GM10266 (cell line): ENCODE measurements at regions not wholly inside any gene's neighbourhood (a gene's known extent, or its start where the extent isn't known, plus 50 kb on each side); places are given as distances from the start of the nearest gene placed in this dataset.
"Not testable (repeated sequence)": the region's sequence is repeated elsewhere in the genome, so short reads cannot be mapped to it uniquely, and the experiment has no call there.

Source experiments
- DNase-seq: peaks from one replicate; pipeline ENCODE4 v3.0.0; 2012; ENCODE audit errors: extremely low spot score
- CTCF ChIP-seq: IDR thresholded peaks from 2 replicates; pipeline ENCODE4 v1.5.1; 2012; ENCODE audit warnings: mild to moderate bottlenecking, low read depth; ENCODE audit not compliant: control insufficient read depth, insufficient read depth; ENCODE audit errors: missing control alignments

DNA sequence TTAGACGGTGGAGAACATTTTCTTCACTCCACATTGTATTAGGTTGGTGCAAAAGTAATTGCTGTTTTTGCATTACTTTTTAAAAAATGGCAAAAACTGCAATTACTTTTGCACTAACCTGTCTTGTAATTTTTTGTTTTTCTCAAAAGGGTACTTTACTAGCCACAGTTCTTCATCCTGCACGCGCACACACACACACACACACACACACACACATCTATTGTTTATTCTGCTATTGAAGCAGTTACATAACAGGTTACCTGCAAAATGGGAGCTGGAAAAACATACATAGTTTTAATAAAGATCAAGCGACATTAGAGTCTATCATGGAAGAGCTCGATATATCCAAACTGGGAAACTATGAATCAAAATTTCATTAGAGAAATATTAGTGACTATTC, 235.2 kb downstream of the SIM1 start:
- no peak for TF ChIP-seq CTCF
- DNase-seq: no peak

DNA sequence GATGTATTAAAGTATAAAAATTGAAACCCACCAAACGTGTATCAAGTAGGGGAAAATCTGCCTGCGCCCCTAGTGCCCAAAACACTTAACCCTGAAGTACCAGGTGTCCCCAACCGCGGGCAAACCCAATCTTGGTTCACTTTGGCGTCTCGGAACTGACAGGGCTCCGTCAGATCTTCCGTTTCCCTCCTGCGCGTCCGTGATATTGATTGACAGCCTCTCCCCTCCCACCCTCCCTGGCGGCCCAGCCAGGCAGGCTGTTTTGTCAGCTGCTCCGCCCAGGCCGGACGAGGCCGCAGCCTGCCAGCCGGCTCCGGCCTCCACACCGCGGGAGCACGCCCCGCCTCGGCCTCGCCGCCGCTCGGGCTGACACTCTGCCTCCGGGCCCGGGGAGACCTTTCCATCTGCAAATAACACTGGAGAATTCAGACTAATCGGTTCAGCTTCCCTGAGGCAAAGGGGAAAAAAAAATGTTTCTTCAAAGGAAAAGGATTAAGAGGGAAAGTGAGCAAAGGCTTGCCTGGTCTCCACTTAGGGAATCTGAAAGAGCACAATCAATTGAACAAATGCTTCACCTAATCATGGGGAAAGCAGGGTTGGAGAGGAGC, 234.9 kb upstream of the MCHR2 start:
- DNase-seq: peak; percentile 84
- TF ChIP-seq CTCF: peak; percentile 1

GRCh38 chr6:100228437-100228833, 234.4 kb upstream of the MCHR2 start:
- DNase-seq: peak; percentile 10
- TF ChIP-seq CTCF: no peak

- no peak for TF ChIP-seq CTCF
These were observed 232.8 kb upstream of the MCHR2 start for GRCh38 chr6:100226811-100227210.

DNA sequence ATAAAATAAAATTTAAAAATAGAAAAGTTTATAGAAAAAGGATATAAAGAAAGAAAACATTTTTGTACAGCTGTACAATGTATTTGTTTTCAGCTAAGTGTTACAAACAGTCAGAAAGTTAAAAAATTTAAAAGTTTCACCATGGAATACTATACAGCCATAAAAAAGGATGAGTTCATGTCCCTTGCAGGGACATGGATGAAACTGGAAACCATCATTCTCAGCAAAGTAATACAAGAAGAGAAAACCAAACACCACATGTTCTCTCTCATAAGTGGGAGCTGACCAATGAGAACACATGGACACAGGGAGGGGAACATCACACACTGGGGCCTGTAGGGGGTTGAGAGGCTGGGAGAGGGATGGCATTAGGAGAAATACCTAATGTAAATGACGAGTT, 229.9 kb upstream of the MCHR2 start:
- DNase-seq: not testable (repeated sequence)

More at GRCh38 chr6:100226811-100227210, 232.8 kb upstream of the MCHR2 start:
- no peak for DNase-seq

- no peak for DNase-seq
- no peak for TF ChIP-seq CTCF
These were observed 226.5 kb upstream of the MCHR2 start for GRCh38 chr6:100220543-100220942.

DNA sequence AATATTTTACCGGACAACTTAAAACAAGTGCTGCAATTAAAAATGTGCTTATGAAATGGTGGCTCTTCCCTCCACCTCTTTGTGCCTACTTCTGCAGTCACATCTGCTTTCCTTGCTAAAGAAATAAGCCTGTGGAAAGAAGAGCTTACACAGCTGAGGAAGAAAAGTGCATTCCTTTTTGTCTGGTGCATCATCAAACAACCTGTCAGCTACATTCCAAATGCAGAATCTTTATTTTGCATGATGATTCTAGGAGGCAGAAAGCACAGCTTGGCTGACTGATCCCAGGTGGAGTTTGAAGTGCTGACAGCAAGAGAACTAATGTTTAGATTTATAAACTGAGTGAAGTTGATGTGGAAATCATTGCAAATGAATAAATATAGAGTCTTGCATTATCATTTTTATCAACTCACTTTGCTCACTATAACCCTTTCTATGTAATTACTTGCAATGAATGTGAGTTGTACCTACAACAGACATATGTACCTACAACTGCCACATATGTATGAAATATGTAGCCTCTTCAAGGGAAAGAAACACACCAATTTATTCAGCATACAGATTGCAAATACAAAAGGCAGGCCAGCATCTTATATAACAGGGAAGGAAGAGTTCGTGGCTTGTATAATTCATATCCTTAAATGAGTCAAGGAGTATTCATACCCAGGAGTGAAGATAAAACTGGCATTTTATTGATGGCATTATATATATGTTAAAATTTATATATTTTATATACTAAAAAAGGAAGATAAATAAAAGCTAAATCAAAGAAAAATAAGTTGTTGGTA, 223.4 kb upstream of the MCHR2 start:
- TF ChIP-seq CTCF: no peak
- no peak for DNase-seq
